H9 (cell line): ENCODE measurements at regions not wholly inside any gene's neighbourhood (a gene's known extent, or its start where the extent isn't known, plus 50 kb on each side); places are given as distances from the start of the nearest gene placed in this dataset.

Experiments
- DNase-seq: peaks from one replicate; pipeline ENCODE4 v3.0.0-alpha.2; 2017
- H2AFZ ChIP-seq: one replicate; pipeline ENCODE4 v1.6.1; 2013; ENCODE audit warnings: mild to moderate bottlenecking, low read length, control low read depth, moderate library complexity
- H2AK5ac ChIP-seq: 2 replicates; pipeline ENCODE4 v1.6.1; 2013; ENCODE audit warnings: low read length, control low read depth, mixed read lengths; ENCODE audit not compliant: insufficient read length
- H2BK120ac ChIP-seq: one replicate; pipeline ENCODE4 v1.6.1; 2013; ENCODE audit warnings: low read depth, mild to moderate bottlenecking, low read length, control low read depth, inconsistent platforms; ENCODE audit not compliant: poor library complexity, severe bottlenecking
- H2BK12ac ChIP-seq: 2 replicates; pipeline ENCODE4 v1.6.1; 2013; ENCODE audit warnings: low read length, control low read depth, mixed read lengths, low read depth; ENCODE audit not compliant: insufficient read length
- H2BK15ac ChIP-seq: 2 replicates; pipeline ENCODE4 v1.6.1; 2013; ENCODE audit warnings: low read depth, low read length, control low read depth
- H2BK20ac ChIP-seq: one replicate; pipeline ENCODE4 v1.6.1; 2013; ENCODE audit warnings: low read depth, mild to moderate bottlenecking, low read length, control low read depth, inconsistent platforms; ENCODE audit not compliant: poor library complexity, severe bottlenecking
- H2BK5ac ChIP-seq: 2 replicates; pipeline ENCODE4 v1.6.1; 2013; ENCODE audit warnings: low read length, control low read depth, mixed read lengths; ENCODE audit not compliant: insufficient read length
- H3K14ac ChIP-seq: 2 replicates; pipeline ENCODE4 v1.6.1; 2013; ENCODE audit warnings: low read length, control low read depth; ENCODE audit not compliant: insufficient read depth
- H3K18ac ChIP-seq: 2 replicates; pipeline ENCODE4 v1.6.1; 2013; ENCODE audit warnings: low read depth, mild to moderate bottlenecking, mixed read lengths, low read length, control low read depth; ENCODE audit not compliant: insufficient read length
- H3K23ac ChIP-seq: 2 replicates; pipeline ENCODE4 v1.6.1; 2013; ENCODE audit warnings: low read length, control low read depth, mixed read lengths, low read depth; ENCODE audit not compliant: insufficient read length
- H3K23me2 ChIP-seq: 2 replicates; pipeline ENCODE4 v1.6.1; 2013; ENCODE audit warnings: low read depth, mild to moderate bottlenecking, mixed read lengths, low read length, control low read depth; ENCODE audit not compliant: insufficient read length, poor library complexity, severe bottlenecking
- H3K27ac ChIP-seq: 2 replicates; pipeline ENCODE4 v1.5.1; 2013; ENCODE audit warnings: low read length, control low read depth, mixed read lengths, low read depth; ENCODE audit not compliant: insufficient read length
- H3K27me3 ChIP-seq: 2 replicates; pipeline ENCODE4 v1.6.1; 2013; ENCODE audit warnings: low read length, control low read depth, inconsistent platforms; ENCODE audit not compliant: insufficient read depth
- H3K4ac ChIP-seq: 2 replicates; pipeline ENCODE4 v1.6.1; 2013; ENCODE audit warnings: low read depth, mild to moderate bottlenecking, control low read depth, inconsistent platforms, low read length, moderate library complexity
- H3K4me1 ChIP-seq: 2 replicates; pipeline ENCODE4 v1.6.1; 2013; ENCODE audit warnings: low read length, control low read depth, inconsistent platforms; ENCODE audit not compliant: insufficient read depth
- H3K4me2 ChIP-seq: 2 replicates; pipeline ENCODE4 v1.6.1; 2013; ENCODE audit warnings: low read length, control low read depth, mixed read lengths; ENCODE audit not compliant: insufficient read length, insufficient read depth
- H3K56ac ChIP-seq: 2 replicates; pipeline ENCODE4 v1.6.1; 2013; ENCODE audit warnings: low read depth, mild to moderate bottlenecking, mixed read lengths, low read length, control low read depth; ENCODE audit not compliant: insufficient read length
- H3K79me1 ChIP-seq: 2 replicates; pipeline ENCODE4 v1.6.1; 2013; ENCODE audit warnings: low read depth, mild to moderate bottlenecking, moderate library complexity, low read length, control low read depth, inconsistent platforms; ENCODE audit not compliant: insufficient read depth, poor library complexity, severe bottlenecking
- H3K79me2 ChIP-seq: 2 replicates; pipeline ENCODE4 v1.6.1; 2013; ENCODE audit warnings: low read length, control low read depth, inconsistent platforms; ENCODE audit not compliant: insufficient read depth
- H3K9ac ChIP-seq: 2 replicates; pipeline ENCODE4 v1.6.1; 2013; ENCODE audit warnings: low read length, control low read depth, mixed read lengths; ENCODE audit not compliant: insufficient read length; ENCODE audit errors: extremely low read depth
- H3K9me3 ChIP-seq: one replicate; pipeline ENCODE4 v1.6.1; 2013; ENCODE audit warnings: low read depth, low read length, inconsistent platforms; ENCODE audit not compliant: control insufficient read depth
- H3T11ph ChIP-seq: one replicate; pipeline ENCODE4 v1.6.1; 2013; ENCODE audit warnings: mild to moderate bottlenecking, low read length, control low read depth, inconsistent platforms
- H4K20me1 ChIP-seq: one replicate; pipeline ENCODE4 v1.6.1; 2013; ENCODE audit not compliant: control insufficient read depth, insufficient read length, insufficient read depth
- H4K5ac ChIP-seq: 2 replicates; pipeline ENCODE4 v1.6.1; 2013; ENCODE audit warnings: low read depth, mild to moderate bottlenecking, mixed read lengths, low read length, control low read depth; ENCODE audit not compliant: insufficient read length
- H4K8ac ChIP-seq: replicated peaks from 2 replicates; pipeline ENCODE4 v1.6.1; 2013; ENCODE audit warnings: low read length, control low read depth, mixed read lengths, low read depth; ENCODE audit not compliant: insufficient read length
- H4K91ac ChIP-seq: 2 replicates; pipeline ENCODE4 v1.6.1; 2013; ENCODE audit warnings: low read depth, mild to moderate bottlenecking, moderate library complexity, mixed read lengths, low read length, control low read depth; ENCODE audit not compliant: insufficient read length
- H3K27ac Mint-ChIP-seq, 3 experiments: 2 replicates in 2 of 3; 3 replicates in 1 of 3; pipeline ENCODE4 v1.8.0; 2020 to 2021; ENCODE audit warnings: mixed read lengths in 3 of 3, mild to moderate bottlenecking in 1 of 3, moderate library complexity in 1 of 3
- H3K27me3 Mint-ChIP-seq: 2 replicates; pipeline ENCODE4 v1.8.0; 2021; ENCODE audit warnings: low read depth, mild to moderate bottlenecking, moderate library complexity, mixed read lengths
- H3K36me3 Mint-ChIP-seq, 3 experiments: 2 replicates in 2 of 3; 3 replicates in 1 of 3; pipeline ENCODE4 v1.8.0; 2020 to 2021; ENCODE audit warnings: low read depth in 3 of 3, mixed read lengths in 3 of 3; ENCODE audit not compliant: insufficient read depth in 1 of 3
- H3K4me1 Mint-ChIP-seq, 2 experiments: 2 replicates each; pipeline ENCODE4 v1.8.0; 2020; ENCODE audit warnings: mixed read lengths in 2 of 2
- H3K4me3 Mint-ChIP-seq, 2 experiments: 2 replicates in 1 of 2; 3 replicates in 1 of 2; pipeline ENCODE4 v1.8.0; 2020 to 2021; ENCODE audit warnings: mild to moderate bottlenecking in 2 of 2, mixed read lengths in 2 of 2, moderate library complexity in 1 of 2
- H3K9me3 Mint-ChIP-seq, 2 experiments: 2 replicates in 1 of 2; 3 replicates in 1 of 2; pipeline ENCODE4 v1.8.0; 2020; ENCODE audit warnings: mild to moderate bottlenecking in 2 of 2, mixed read lengths in 2 of 2, moderate library complexity in 1 of 2
- WGBS: extraction: QIAGEN DNeasy Blood & Tissue Kit; methylation state at CpG from one replicate; pipeline ENCODE4 v1.1.7; 2013; ENCODE audit warnings: missing lambda C conversion rate, low lambda C conversion rate, mixed read lengths; ENCODE audit not compliant: insufficient read length; ENCODE audit errors: extremely low coverage; 5-methylcytosine and 5-hydroxymethylcytosine counted together
- TF ChIP-seq, protein P1 (sequence below): fragments of 200-600 bp; sonication (generic); conservative IDR thresholded peaks from 3 replicates; pipeline ENCODE4 v1.8.0; 2021; ENCODE audit warnings: antibody characterized with exemption, mild to moderate bottlenecking

DNA sequence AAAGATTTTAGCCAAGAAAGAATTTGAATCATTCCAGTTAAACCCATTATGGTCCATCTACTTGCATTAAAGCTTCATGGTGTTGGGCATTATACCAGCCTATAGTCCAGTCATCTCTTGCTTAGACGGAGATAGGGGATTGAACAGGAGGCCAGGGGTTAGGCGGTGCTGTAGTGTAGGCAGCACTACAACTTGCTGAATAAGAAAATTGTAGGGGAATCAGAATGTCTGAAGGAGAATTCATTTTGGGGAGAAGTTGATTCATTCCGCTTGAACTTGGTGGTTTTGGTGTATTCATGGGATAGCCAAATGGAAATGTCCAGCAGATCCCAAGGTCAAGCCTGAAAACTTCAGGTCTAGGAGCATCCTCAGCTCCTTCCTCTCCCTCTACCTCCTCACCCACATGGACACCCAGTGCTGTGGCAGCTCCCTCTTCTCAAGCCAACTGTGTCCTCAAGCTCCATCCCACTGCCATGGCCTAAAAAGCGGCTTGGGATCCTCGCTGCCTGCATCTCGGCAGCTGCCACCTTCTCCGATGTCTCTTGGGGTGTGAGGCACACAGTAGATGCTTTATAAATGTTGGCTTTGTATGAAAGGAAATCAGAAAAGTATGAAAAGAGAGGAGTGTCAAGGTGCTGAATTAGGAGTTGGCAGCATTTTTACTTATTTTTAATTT, 63.6 kb upstream of the MNX1 start:
- H3K27ac Mint-ChIP-seq = no peak overlapping the region
- Histone ChIP-seq H3K23me2 (peaks cover 8% of the 10 kb centered on the region), H2AK5ac (no peak overlapping the region), H3K9ac (no peak overlapping the region), H3K14ac (no peak overlapping the region), H3K4me2 (no peak overlapping the region), H4K20me1 (no peaks in the 10 kb centered on the region), H3K9me3 (no peaks in the 10 kb centered on the region), H2BK12ac (no peak overlapping the region), H3K79me2 (no peaks in the 10 kb centered on the region), H2BK5ac (no peak overlapping the region), H2BK15ac (no peak overlapping the region), H4K5ac (no peak overlapping the region), H3K18ac (no peak overlapping the region), H3K4me1 (no peaks in the 10 kb centered on the region), H3T11ph (no peak overlapping the region), H3K27ac (no peak overlapping the region), H4K91ac (no peak overlapping the region), H3K23ac (no peak overlapping the region), H3K79me1 (no peaks in the 10 kb centered on the region), H3K4ac (no peak overlapping the region), H2BK20ac (no peak overlapping the region), H2BK120ac (no peak overlapping the region), H3K27me3 (peaks cover 2% of the 10 kb centered on the region; the same call in 1 of the 2 replicates), H2AFZ (no peak overlapping the region), H3K56ac (no peak overlapping the region), H4K8ac (no peak overlapping the region)
- H3K9me3 Mint-ChIP-seq = no peaks in the 10 kb centered on the region
- TF ChIP-seq, protein P1, sequence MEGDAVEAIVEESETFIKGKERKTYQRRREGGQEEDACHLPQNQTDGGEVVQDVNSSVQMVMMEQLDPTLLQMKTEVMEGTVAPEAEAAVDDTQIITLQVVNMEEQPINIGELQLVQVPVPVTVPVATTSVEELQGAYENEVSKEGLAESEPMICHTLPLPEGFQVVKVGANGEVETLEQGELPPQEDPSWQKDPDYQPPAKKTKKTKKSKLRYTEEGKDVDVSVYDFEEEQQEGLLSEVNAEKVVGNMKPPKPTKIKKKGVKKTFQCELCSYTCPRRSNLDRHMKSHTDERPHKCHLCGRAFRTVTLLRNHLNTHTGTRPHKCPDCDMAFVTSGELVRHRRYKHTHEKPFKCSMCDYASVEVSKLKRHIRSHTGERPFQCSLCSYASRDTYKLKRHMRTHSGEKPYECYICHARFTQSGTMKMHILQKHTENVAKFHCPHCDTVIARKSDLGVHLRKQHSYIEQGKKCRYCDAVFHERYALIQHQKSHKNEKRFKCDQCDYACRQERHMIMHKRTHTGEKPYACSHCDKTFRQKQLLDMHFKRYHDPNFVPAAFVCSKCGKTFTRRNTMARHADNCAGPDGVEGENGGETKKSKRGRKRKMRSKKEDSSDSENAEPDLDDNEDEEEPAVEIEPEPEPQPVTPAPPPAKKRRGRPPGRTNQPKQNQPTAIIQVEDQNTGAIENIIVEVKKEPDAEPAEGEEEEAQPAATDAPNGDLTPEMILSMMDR = no peak
- WGBS = no CpG with 5 or more reads among the region's 7 CpGs
- H3K4me3 Mint-ChIP-seq = no peak overlapping the region
- peaks cover 8 to 11% of the 10 kb centered on the region in 2 experiments; a peak in 2 of 4 replicates for H3K4me1 Mint-ChIP-seq
- no peak for DNase-seq
- peaks cover 62% of the 10 kb centered on the region for H3K27me3 Mint-ChIP-seq
- H3K36me3 Mint-ChIP-seq = no peaks in the 10 kb centered on the region
